ENCODE measurements at regions not wholly inside any gene's neighbourhood (a gene's known extent, or its start where the extent isn't known, plus 50 kb on each side); places are given as distances from the start of the nearest gene placed in this dataset.

DNA sequence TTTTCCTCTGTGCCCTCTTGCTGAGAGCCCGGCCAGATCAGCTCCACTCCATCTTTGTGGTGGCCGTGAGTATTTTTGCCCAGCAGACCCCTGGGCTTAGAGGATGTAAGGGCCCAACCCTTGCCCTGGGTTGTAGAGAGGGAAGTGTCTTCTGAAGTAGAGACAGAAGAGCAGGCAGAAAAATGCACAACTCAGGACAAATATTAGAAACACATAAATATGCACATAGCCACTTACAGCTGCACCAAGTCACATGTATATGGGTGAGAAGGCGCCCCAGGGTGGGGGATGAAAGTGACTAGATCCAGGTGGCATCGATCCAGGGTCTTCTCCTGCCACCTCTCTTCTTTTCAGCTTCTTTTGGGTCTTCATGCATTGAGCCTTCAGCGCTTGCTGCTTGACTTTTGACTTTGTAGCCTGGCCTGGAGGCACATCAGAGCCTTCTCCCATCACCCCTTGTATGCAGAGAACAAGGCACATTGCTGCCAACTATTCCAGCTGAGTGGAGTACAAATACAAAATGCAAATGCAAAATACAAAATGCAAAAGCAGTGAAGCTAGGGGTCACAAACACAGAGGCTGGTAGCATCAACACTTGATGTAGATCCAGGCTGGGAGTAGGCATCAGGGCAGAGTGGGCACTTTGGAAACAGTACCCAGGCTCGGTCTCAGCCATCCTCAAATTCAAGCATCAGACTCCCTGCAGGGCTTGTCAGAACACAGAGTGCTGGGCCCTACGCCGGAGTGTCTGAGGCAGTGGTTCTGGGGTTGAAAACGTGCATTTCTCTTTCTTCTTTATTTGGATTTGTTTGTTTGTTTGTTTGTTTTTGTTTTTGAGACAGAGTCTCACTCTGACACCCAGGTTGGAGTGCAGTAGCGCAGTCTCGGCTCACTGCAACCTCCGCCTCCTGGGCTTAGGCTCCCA, 133.0 kb downstream of the ASB7 start:
- no peak for DNase-seq (ENCODE audit: low read depth)

GRCh38 chr15:100737214-100737613, 134.8 kb downstream of the ASB7 start:
- no peak for DNase-seq (ENCODE audit: low read depth)

DNA sequence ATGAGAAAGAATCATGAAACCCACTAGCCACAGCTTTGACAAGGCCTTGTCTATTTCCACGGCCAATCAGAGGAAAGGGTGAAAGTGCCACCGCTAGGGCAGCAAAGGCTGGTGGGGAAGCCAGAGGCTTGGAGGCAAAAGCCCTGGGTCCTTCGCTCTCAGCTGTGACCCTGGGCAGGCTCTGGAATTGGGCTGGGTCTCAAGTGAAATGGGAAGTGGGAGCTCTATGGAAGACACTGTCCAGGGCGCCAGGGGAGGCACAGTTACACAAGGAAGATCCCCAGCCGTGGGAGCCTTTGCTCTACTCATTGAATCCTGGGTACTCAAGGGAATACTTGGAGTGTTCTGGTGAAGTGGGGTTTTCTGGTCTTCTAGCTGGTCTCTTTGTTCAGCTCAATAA, 136.2 kb downstream of the ASB7 start:
- no peak for DNase-seq (ENCODE audit: low read depth)

DNA sequence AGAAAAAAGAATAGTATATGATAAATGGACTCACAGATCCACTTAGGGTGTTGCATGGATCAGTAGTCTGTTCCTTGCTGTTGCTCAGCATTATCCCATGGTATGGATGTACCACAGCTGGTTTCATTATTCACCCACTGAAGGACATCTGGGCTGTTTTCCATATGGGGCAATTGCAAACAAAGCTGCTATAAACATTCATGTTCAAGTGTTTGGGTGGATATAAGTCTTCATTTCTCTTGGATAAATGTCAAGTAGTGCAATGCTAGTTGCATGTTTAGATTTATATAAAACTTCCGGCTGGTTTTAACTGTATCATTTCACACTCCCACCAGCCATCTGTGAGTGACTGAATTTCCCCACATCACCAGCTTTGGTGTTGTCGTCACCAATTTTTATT, 137.7 kb downstream of the ASB7 start:
- DNase-seq (ENCODE audit: low read depth): no peak

DNA sequence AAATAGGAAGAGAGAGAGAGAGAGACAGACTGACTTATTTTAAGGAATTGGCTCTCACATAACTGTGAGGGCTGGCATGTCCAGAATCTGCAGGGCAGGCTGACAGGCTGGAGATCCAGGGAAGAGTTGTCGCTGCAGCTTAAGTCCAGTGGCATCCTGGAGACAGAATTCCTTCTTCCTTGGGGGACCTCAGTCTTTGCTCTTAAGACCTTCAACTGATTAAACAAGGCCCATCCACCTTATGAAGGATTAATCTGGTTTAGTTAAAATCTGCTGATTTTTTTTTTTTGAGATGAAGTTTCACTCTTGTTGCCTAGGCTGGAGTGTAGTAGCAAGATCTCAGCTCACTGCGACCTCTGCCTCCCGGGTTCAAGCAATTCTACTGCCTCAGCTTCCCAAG, 128.0 kb upstream of the ALDH1A3 start:
- no peak for DNase-seq (ENCODE audit: low read depth)

DNA sequence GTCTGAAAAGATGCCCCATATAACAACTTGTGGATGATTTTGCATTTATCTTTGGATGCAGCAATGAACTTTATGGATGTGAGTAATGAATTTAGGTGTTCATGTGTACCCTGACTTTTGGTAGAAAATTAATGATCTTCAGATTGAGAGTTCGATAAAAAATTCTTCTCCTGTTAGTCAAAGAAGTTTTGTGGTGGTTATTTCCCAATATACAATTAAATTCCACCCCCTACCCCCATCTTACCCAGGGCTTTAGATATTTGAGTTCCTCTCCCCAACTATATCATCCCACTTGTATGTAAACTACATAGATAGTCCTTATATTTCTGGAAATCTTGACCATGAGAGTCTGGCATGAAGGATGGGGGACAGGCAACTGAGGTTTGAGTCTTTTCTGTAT, 126.1 kb upstream of the ALDH1A3 start:
- no peak for DNase-seq (ENCODE audit: low read depth)

DNA sequence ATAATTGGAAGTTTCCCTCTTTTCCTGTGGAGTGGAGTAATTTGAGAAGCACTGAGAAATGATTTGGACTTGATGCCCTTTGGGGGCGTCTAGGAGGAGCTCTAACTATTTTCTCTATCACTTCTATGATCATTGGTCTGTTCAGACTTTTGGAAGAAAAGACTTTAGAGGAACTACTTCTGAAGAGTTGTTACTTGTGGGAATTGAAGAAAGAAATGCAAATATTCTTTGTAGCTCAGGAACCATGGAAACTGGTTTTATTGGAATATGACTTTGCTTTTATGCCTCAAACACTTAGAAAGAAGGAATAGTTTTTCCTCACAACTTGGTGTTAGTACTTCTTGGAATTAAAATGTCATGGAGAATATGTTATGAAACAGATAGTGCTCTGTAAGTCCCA, 122.0 kb upstream of the ALDH1A3 start:
- no peak for DNase-seq (ENCODE audit: low read depth)

GRCh38 chr15:100758555-100758954, 121.1 kb upstream of the ALDH1A3 start:
- DNase-seq (ENCODE audit: low read depth): no peak

- DNase-seq (ENCODE audit: low read depth): peak; percentile 56
Observed at GRCh38 chr15:100759106-100759505, 120.5 kb upstream of the ALDH1A3 start.

- peak; percentile 86 for DNase-seq (ENCODE audit: low read depth)
Observed at GRCh38 chr15:100759698-100760356, 119.8 kb upstream of the ALDH1A3 start.

- DNase-seq (ENCODE audit: low read depth): no peak
Observed at GRCh38 chr15:100760357-100760903, 119.2 kb upstream of the ALDH1A3 start.

GRCh38 chr15:100761290-100761935, 118.2 kb upstream of the ALDH1A3 start:
- DNase-seq (ENCODE audit: low read depth): no peak

DNA sequence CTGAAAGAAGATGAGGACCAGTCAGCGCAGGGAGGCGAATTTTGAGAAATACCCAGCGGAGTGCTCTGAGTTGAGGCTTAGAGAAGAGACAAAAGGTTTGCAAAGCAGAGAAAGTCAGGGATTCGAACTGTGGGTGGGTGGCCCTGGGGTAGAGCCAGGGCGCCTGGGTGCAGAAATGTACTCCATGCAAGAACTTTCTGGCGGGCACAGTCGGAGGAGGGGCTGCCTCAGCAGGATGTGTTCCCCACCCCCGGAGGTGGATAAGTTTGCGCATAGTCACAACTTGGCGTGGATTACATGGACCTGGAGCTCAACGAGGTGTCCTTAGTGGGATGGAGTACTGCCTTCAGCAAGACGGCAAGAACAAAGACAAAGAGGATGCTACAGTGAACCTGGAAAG, 117.3 kb upstream of the ALDH1A3 start:
- no peak for DNase-seq (ENCODE audit: low read depth)

DNA sequence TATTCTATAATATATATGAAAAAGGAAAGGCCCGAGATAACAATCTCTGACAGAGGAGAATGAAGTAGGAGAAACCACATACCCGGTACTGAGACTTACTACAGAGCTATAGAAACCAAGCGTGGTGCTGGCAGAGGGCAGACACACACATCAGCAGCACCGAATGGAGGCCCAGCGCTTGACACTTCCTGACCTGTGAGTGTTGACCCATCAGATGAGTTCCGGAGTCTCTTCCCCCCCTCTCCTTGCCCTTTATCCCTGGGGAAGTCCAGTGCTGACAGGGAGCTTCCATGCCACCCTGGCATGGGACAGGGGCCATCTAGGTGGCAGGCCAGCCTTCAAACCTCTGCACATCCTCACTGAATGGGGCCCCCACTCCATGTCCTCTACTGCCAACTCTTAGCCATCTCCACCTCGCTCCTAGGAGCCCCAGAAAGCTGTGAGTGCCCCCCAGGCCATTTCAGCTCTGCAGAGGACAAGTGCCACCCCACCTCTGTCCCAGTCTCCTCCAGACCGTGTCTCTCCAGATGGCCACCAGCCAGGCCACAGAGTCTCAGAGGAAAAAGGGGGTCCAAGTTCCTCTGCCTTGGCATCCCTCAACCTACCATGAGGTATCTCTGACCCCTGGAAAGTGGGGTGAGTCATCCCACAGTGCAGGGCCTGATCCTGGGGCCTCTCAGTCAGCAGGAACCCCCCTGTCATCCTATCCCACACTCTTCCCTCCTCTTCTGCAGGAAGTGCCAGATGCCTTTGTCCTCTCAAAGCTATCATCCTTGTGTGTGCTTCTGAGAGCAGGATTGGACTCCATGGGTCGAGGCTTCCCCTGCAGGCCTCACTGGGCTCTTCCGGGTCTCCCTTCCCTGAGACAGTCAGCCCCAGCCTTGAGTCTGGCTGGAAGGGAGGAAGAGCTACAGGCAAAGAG, 116.5 kb upstream of the ALDH1A3 start:
- peak; percentile 26 for DNase-seq (ENCODE audit: low read depth)

- no peak for DNase-seq (ENCODE audit: low read depth)
Observed at GRCh38 chr15:100763835-100764750, 115.5 kb upstream of the ALDH1A3 start.

DNA sequence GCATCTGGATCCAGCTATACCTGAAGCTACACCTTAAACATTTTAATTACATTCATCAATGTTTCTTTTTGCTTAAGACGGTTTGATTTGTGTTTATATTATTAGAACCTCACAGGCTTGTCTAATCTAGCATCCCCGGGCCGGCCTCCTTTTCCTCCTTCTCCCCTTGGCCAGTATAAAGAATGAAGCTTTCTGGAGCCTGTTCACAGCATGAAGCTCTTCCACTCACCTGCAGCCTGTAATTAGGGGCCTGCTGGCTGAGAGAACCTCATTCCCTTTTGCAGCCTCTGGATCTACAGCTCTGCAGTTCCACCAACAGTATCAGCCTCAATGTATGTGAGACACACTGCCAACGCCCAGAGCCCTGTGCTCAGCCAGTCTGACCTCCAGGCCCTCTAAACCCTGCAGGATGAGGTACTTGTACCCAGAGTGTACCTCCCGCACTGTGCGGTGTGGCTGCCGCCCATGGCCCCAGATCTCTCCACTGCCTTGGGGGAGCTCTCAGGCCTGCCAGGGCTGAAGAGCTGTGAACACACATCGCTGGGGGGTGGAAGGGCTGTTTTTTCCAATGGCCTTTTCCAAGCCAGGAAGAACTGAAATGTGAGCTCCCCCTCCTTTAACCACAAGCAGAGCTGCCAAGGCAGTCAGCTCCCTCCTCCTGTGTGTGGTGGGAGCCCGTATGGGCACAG, 114.7 kb upstream of the ALDH1A3 start:
- no peak for DNase-seq (ENCODE audit: low read depth)

- DNase-seq (ENCODE audit: low read depth): no peak
Observed at GRCh38 chr15:100765467-100766241, 114.0 kb upstream of the ALDH1A3 start.

DNA sequence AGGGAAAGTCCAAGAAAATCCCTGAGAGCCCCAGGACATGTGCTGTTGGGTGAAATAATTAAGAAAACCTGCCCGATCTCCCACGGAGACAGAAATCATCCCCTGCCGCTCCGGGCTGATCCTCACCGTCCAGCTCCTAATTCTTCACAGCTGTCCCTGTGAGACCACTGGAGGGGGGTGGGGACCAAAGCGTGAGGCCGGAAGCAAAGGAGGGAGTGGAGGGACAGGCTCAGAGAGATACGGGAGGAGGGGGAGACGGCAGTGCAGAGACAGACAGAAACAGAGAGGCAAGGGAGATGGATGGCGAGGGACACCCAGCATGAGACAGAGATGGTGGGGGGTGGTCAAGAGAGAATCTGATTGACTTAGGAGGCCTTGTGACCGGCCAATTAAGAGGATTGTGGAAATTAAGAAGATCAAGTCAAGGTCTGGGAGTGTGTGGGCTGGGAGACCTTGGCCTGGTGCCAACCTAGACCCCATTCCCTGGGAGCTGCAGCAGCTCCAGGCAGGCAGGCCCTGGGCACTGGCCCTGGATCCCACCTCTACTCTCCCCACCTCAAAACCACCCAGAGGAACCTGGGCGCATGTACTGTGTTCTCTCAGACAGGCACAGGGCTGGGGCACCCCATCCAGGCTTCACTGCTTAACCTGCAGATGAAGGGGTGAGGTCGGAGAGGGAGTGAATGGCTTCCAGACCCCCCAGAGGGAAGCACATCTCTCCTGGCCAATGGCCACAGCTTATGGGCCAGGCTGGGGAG, 113.2 kb upstream of the ALDH1A3 start:
- DNase-seq (ENCODE audit: low read depth): no peak
